ENCODE measurements at regions not wholly inside any gene's neighbourhood (a gene's known extent, or its start where the extent isn't known, plus 50 kb on each side); places are given as distances from the start of the nearest gene placed in this dataset.

DNA sequence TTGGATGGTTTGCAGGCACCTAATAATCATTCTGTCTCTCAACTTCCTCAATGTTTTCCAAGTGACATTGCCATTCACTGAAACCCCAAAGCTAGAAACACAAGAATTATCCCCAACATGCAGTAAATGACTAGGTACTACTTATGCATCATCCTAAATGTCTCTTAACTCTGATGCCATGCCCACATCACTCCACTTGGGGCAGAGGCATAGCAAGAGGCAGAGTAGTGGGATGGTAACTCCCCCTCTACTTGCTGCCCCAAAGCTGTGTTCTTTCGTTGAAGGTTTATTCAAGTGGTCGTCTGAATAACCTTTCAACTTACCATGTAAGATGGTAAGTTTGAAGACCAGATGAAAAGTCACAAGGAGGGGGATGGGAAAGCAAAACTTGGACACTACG is 77.9 kb upstream of the SOX5 start:
- TF ChIP-seq, protein P1, sequence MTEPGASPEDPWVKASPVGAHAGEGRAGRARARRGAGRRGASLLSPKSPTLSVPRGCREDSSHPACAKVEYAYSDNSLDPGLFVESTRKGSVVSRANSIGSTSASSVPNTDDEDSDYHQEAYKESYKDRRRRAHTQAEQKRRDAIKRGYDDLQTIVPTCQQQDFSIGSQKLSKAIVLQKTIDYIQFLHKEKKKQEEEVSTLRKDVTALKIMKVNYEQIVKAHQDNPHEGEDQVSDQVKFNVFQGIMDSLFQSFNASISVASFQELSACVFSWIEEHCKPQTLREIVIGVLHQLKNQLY (CRISPR knock-in tag; conservative IDR thresholded peaks at IDR 0.05) = no peak
- TF ChIP-seq, protein P2, sequence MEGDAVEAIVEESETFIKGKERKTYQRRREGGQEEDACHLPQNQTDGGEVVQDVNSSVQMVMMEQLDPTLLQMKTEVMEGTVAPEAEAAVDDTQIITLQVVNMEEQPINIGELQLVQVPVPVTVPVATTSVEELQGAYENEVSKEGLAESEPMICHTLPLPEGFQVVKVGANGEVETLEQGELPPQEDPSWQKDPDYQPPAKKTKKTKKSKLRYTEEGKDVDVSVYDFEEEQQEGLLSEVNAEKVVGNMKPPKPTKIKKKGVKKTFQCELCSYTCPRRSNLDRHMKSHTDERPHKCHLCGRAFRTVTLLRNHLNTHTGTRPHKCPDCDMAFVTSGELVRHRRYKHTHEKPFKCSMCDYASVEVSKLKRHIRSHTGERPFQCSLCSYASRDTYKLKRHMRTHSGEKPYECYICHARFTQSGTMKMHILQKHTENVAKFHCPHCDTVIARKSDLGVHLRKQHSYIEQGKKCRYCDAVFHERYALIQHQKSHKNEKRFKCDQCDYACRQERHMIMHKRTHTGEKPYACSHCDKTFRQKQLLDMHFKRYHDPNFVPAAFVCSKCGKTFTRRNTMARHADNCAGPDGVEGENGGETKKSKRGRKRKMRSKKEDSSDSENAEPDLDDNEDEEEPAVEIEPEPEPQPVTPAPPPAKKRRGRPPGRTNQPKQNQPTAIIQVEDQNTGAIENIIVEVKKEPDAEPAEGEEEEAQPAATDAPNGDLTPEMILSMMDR (IDR thresholded peaks at IDR 0.05 in 2 of 3, conservative IDR thresholded peaks at IDR 0.05 in 1 of 3; ENCODE audit: insufficient read depth in 2 of 3, low read depth in 1 of 3, low read length in 3 of 3) = no peak
